GM19395 (cell line): ENCODE measurements at regions not wholly inside any gene's neighbourhood (a gene's known extent, or its start where the extent isn't known, plus 50 kb on each side); places are given as distances from the start of the nearest gene placed in this dataset.

ENCODE experiments used
- ATAC-seq: cut with Tn5 transposase; IDR thresholded peaks from one replicate; pipeline ENCODE4 v1.9.1; 2021; ENCODE audit warnings: mild to moderate bottlenecking, moderate library complexity; ENCODE audit not compliant: unreplicated experiment

- ATAC-seq = no peak
Measured at GRCh38 chr16:86663685-86664521, 85.6 kb downstream of the FOXL1 start.

- peak; percentile 71 for ATAC-seq
Measured at GRCh38 chr16:86664522-86665318, 86.4 kb downstream of the FOXL1 start.

GRCh38 chr16:86665319-86665675 is 86.9 kb downstream of the FOXL1 start:
- ATAC-seq = peak; percentile 25

- ATAC-seq = no peak
Measured at GRCh38 chr16:86665929-86666328, 87.6 kb downstream of the FOXL1 start.

GRCh38 chr16:86667035-86667434 is 88.7 kb downstream of the FOXL1 start:
- ATAC-seq = no peak

- ATAC-seq = no peak
Measured at GRCh38 chr16:86668136-86668910, 90.0 kb downstream of the FOXL1 start.

GRCh38 chr16:86669285-86669805 is 91.0 kb downstream of the FOXL1 start:
- ATAC-seq = no peak

- ATAC-seq = no peak
Measured at GRCh38 chr16:86669937-86670749, 91.8 kb downstream of the FOXL1 start.

- ATAC-seq = no peak
Measured at GRCh38 chr16:86670750-86671234, 92.4 kb downstream of the FOXL1 start.

GRCh38 chr16:86671486-86672178 is 93.3 kb downstream of the FOXL1 start:
- ATAC-seq = no peak

- ATAC-seq = no peak
Measured at GRCh38 chr16:86672179-86672863, 94.0 kb downstream of the FOXL1 start.

- no peak for ATAC-seq
Measured at GRCh38 chr16:86673090-86673955, 95.0 kb downstream of the FOXL1 start.

GRCh38 chr16:86673956-86674453 is 95.7 kb downstream of the FOXL1 start:
- no peak for ATAC-seq

- no peak for ATAC-seq
Measured at GRCh38 chr16:86676254-86676670, 97.9 kb downstream of the FOXL1 start.

GRCh38 chr16:86679490-86679889 is 101.1 kb downstream of the FOXL1 start:
- no peak for ATAC-seq

GRCh38 chr16:86680162-86680561 is 101.8 kb downstream of the FOXL1 start:
- ATAC-seq = no peak

- ATAC-seq = no peak
Measured at GRCh38 chr16:86680661-86681030, 102.3 kb downstream of the FOXL1 start.
